HG03045 (cell line): ENCODE measurements at regions not wholly inside any gene's neighbourhood (a gene's known extent, or its start where the extent isn't known, plus 50 kb on each side); places are given as distances from the start of the nearest gene placed in this dataset.

Experiments
- ATAC-seq: cut with Tn5 transposase; IDR thresholded peaks from one replicate; pipeline ENCODE4 v1.9.1; 2021; ENCODE audit warnings: mild to moderate bottlenecking, moderate library complexity; ENCODE audit not compliant: unreplicated experiment

- no peak for ATAC-seq
Observed at GRCh38 chr9:80066931-80067330, 495.2 kb downstream of the TLE4 start.

GRCh38 chr9:80062567-80062966 is 490.8 kb downstream of the TLE4 start:
- no peak for ATAC-seq

GRCh38 chr9:80061940-80062339 is 490.2 kb downstream of the TLE4 start:
- ATAC-seq: no peak

- no peak for ATAC-seq
Observed at GRCh38 chr9:80061096-80061495, 489.3 kb downstream of the TLE4 start.

- no peak for ATAC-seq
Observed at GRCh38 chr9:80059979-80060378, 488.2 kb downstream of the TLE4 start.

- no peak for ATAC-seq
Observed at GRCh38 chr9:80059191-80059590, 487.4 kb downstream of the TLE4 start.

GRCh38 chr9:80052830-80053229 is 481.1 kb downstream of the TLE4 start:
- ATAC-seq: no peak

GRCh38 chr9:80049096-80049782 is 477.5 kb downstream of the TLE4 start:
- ATAC-seq: no peak

GRCh38 chr9:80046481-80046880 is 474.7 kb downstream of the TLE4 start:
- no peak for ATAC-seq

GRCh38 chr9:80041821-80042220 is 470.1 kb downstream of the TLE4 start:
- no peak for ATAC-seq

- ATAC-seq: no peak
Observed at GRCh38 chr9:80040457-80040856, 468.7 kb downstream of the TLE4 start.

GRCh38 chr9:80030801-80031200 is 459.0 kb downstream of the TLE4 start:
- ATAC-seq: no peak

- ATAC-seq: no peak
Observed at GRCh38 chr9:80028501-80028900, 456.7 kb downstream of the TLE4 start.

- no peak for ATAC-seq
Observed at GRCh38 chr9:80025796-80026520, 454.2 kb downstream of the TLE4 start.

GRCh38 chr9:80025131-80025530 is 453.4 kb downstream of the TLE4 start:
- no peak for ATAC-seq

- no peak for ATAC-seq
Observed at GRCh38 chr9:80020530-80020929, 448.8 kb downstream of the TLE4 start.

- ATAC-seq: no peak
Observed at GRCh38 chr9:80020056-80020455, 448.3 kb downstream of the TLE4 start.

- ATAC-seq: no peak
Observed at GRCh38 chr9:80013891-80014290, 442.1 kb downstream of the TLE4 start.

GRCh38 chr9:80012557-80013330 is 441.0 kb downstream of the TLE4 start:
- no peak for ATAC-seq

GRCh38 chr9:80009204-80009603 is 437.4 kb downstream of the TLE4 start:
- ATAC-seq: no peak

- no peak for ATAC-seq
Observed at GRCh38 chr9:80004714-80005113, 432.9 kb downstream of the TLE4 start.

GRCh38 chr9:79990536-79990935 is 418.8 kb downstream of the TLE4 start:
- ATAC-seq: no peak
